H9 (cell line): ENCODE measurements at regions not wholly inside any gene's neighbourhood (a gene's known extent, or its start where the extent isn't known, plus 50 kb on each side); places are given as distances from the start of the nearest gene placed in this dataset.

Source experiments
- DNase-seq: peaks from one replicate; pipeline ENCODE4 v3.0.0-alpha.2; 2017
- H2AFZ ChIP-seq: one replicate; pipeline ENCODE4 v1.6.1; 2013; ENCODE audit warnings: mild to moderate bottlenecking, low read length, control low read depth, moderate library complexity
- H2AK5ac ChIP-seq: 2 replicates; pipeline ENCODE4 v1.6.1; 2013; ENCODE audit warnings: low read length, control low read depth, mixed read lengths; ENCODE audit not compliant: insufficient read length
- H2BK120ac ChIP-seq: one replicate; pipeline ENCODE4 v1.6.1; 2013; ENCODE audit warnings: low read depth, mild to moderate bottlenecking, low read length, control low read depth, inconsistent platforms; ENCODE audit not compliant: poor library complexity, severe bottlenecking
- H2BK12ac ChIP-seq: 2 replicates; pipeline ENCODE4 v1.6.1; 2013; ENCODE audit warnings: low read length, control low read depth, mixed read lengths, low read depth; ENCODE audit not compliant: insufficient read length
- H2BK15ac ChIP-seq: 2 replicates; pipeline ENCODE4 v1.6.1; 2013; ENCODE audit warnings: low read depth, low read length, control low read depth
- H2BK20ac ChIP-seq: one replicate; pipeline ENCODE4 v1.6.1; 2013; ENCODE audit warnings: low read depth, mild to moderate bottlenecking, low read length, control low read depth, inconsistent platforms; ENCODE audit not compliant: poor library complexity, severe bottlenecking
- H2BK5ac ChIP-seq: 2 replicates; pipeline ENCODE4 v1.6.1; 2013; ENCODE audit warnings: low read length, control low read depth, mixed read lengths; ENCODE audit not compliant: insufficient read length
- H3K14ac ChIP-seq: 2 replicates; pipeline ENCODE4 v1.6.1; 2013; ENCODE audit warnings: low read length, control low read depth; ENCODE audit not compliant: insufficient read depth
- H3K18ac ChIP-seq: 2 replicates; pipeline ENCODE4 v1.6.1; 2013; ENCODE audit warnings: low read depth, mild to moderate bottlenecking, mixed read lengths, low read length, control low read depth; ENCODE audit not compliant: insufficient read length
- H3K23ac ChIP-seq: 2 replicates; pipeline ENCODE4 v1.6.1; 2013; ENCODE audit warnings: low read length, control low read depth, mixed read lengths, low read depth; ENCODE audit not compliant: insufficient read length
- H3K23me2 ChIP-seq: 2 replicates; pipeline ENCODE4 v1.6.1; 2013; ENCODE audit warnings: low read depth, mild to moderate bottlenecking, mixed read lengths, low read length, control low read depth; ENCODE audit not compliant: insufficient read length, poor library complexity, severe bottlenecking
- H3K27ac ChIP-seq: 2 replicates; pipeline ENCODE4 v1.5.1; 2013; ENCODE audit warnings: low read length, control low read depth, mixed read lengths, low read depth; ENCODE audit not compliant: insufficient read length
- H3K27me3 ChIP-seq: 2 replicates; pipeline ENCODE4 v1.6.1; 2013; ENCODE audit warnings: low read length, control low read depth, inconsistent platforms; ENCODE audit not compliant: insufficient read depth
- H3K4ac ChIP-seq: 2 replicates; pipeline ENCODE4 v1.6.1; 2013; ENCODE audit warnings: low read depth, mild to moderate bottlenecking, control low read depth, inconsistent platforms, low read length, moderate library complexity
- H3K4me1 ChIP-seq: 2 replicates; pipeline ENCODE4 v1.6.1; 2013; ENCODE audit warnings: low read length, control low read depth, inconsistent platforms; ENCODE audit not compliant: insufficient read depth
- H3K4me2 ChIP-seq: 2 replicates; pipeline ENCODE4 v1.6.1; 2013; ENCODE audit warnings: low read length, control low read depth, mixed read lengths; ENCODE audit not compliant: insufficient read length, insufficient read depth
- H3K56ac ChIP-seq: 2 replicates; pipeline ENCODE4 v1.6.1; 2013; ENCODE audit warnings: low read depth, mild to moderate bottlenecking, mixed read lengths, low read length, control low read depth; ENCODE audit not compliant: insufficient read length
- H3K79me1 ChIP-seq: 2 replicates; pipeline ENCODE4 v1.6.1; 2013; ENCODE audit warnings: low read depth, mild to moderate bottlenecking, moderate library complexity, low read length, control low read depth, inconsistent platforms; ENCODE audit not compliant: insufficient read depth, poor library complexity, severe bottlenecking
- H3K79me2 ChIP-seq: 2 replicates; pipeline ENCODE4 v1.6.1; 2013; ENCODE audit warnings: low read length, control low read depth, inconsistent platforms; ENCODE audit not compliant: insufficient read depth
- H3K9ac ChIP-seq: 2 replicates; pipeline ENCODE4 v1.6.1; 2013; ENCODE audit warnings: low read length, control low read depth, mixed read lengths; ENCODE audit not compliant: insufficient read length; ENCODE audit errors: extremely low read depth
- H3K9me3 ChIP-seq: one replicate; pipeline ENCODE4 v1.6.1; 2013; ENCODE audit warnings: low read depth, low read length, inconsistent platforms; ENCODE audit not compliant: control insufficient read depth
- H3T11ph ChIP-seq: one replicate; pipeline ENCODE4 v1.6.1; 2013; ENCODE audit warnings: mild to moderate bottlenecking, low read length, control low read depth, inconsistent platforms
- H4K20me1 ChIP-seq: one replicate; pipeline ENCODE4 v1.6.1; 2013; ENCODE audit not compliant: control insufficient read depth, insufficient read length, insufficient read depth
- H4K5ac ChIP-seq: 2 replicates; pipeline ENCODE4 v1.6.1; 2013; ENCODE audit warnings: low read depth, mild to moderate bottlenecking, mixed read lengths, low read length, control low read depth; ENCODE audit not compliant: insufficient read length
- H4K8ac ChIP-seq: replicated peaks from 2 replicates; pipeline ENCODE4 v1.6.1; 2013; ENCODE audit warnings: low read length, control low read depth, mixed read lengths, low read depth; ENCODE audit not compliant: insufficient read length
- H4K91ac ChIP-seq: 2 replicates; pipeline ENCODE4 v1.6.1; 2013; ENCODE audit warnings: low read depth, mild to moderate bottlenecking, moderate library complexity, mixed read lengths, low read length, control low read depth; ENCODE audit not compliant: insufficient read length
- H3K27ac Mint-ChIP-seq, 3 experiments: 2 replicates in 2 of 3; 3 replicates in 1 of 3; pipeline ENCODE4 v1.8.0; 2020 to 2021; ENCODE audit warnings: mixed read lengths in 3 of 3, mild to moderate bottlenecking in 1 of 3, moderate library complexity in 1 of 3
- H3K27me3 Mint-ChIP-seq: 2 replicates; pipeline ENCODE4 v1.8.0; 2021; ENCODE audit warnings: low read depth, mild to moderate bottlenecking, moderate library complexity, mixed read lengths
- H3K36me3 Mint-ChIP-seq, 3 experiments: 2 replicates in 2 of 3; 3 replicates in 1 of 3; pipeline ENCODE4 v1.8.0; 2020 to 2021; ENCODE audit warnings: low read depth in 3 of 3, mixed read lengths in 3 of 3; ENCODE audit not compliant: insufficient read depth in 1 of 3
- H3K4me1 Mint-ChIP-seq, 2 experiments: 2 replicates each; pipeline ENCODE4 v1.8.0; 2020; ENCODE audit warnings: mixed read lengths in 2 of 2
- H3K4me3 Mint-ChIP-seq, 2 experiments: 2 replicates in 1 of 2; 3 replicates in 1 of 2; pipeline ENCODE4 v1.8.0; 2020 to 2021; ENCODE audit warnings: mild to moderate bottlenecking in 2 of 2, mixed read lengths in 2 of 2, moderate library complexity in 1 of 2
- H3K9me3 Mint-ChIP-seq, 2 experiments: 2 replicates in 1 of 2; 3 replicates in 1 of 2; pipeline ENCODE4 v1.8.0; 2020; ENCODE audit warnings: mild to moderate bottlenecking in 2 of 2, mixed read lengths in 2 of 2, moderate library complexity in 1 of 2
- CTCF ChIP-seq: fragments of 200-600 bp; sonication (generic); conservative IDR thresholded peaks from 3 replicates; pipeline ENCODE4 v1.8.0; 2021; ENCODE audit warnings: antibody characterized with exemption, mild to moderate bottlenecking
- WGBS: extraction: QIAGEN DNeasy Blood & Tissue Kit; methylation state at CpG from one replicate; pipeline ENCODE4 v1.1.7; 2013; ENCODE audit warnings: missing lambda C conversion rate, low lambda C conversion rate, mixed read lengths; ENCODE audit not compliant: insufficient read length; ENCODE audit errors: extremely low coverage; 5-methylcytosine and 5-hydroxymethylcytosine counted together

GRCh38 chr13:88674841-88675240 lies 1003.7 kb downstream of the SLITRK5 start:
- Histone ChIP-seq H2BK120ac (no peak overlapping the region), H3K27me3 (no peaks in the 10 kb centered on the region), H2BK15ac (no peak overlapping the region), H2BK20ac (no peak overlapping the region), H4K5ac (no peak overlapping the region), H2BK5ac (no peak overlapping the region), H4K20me1 (no peaks in the 10 kb centered on the region), H4K8ac (no peak overlapping the region), H4K91ac (no peak overlapping the region), H3K23ac (no peak overlapping the region), H2AK5ac (no peak overlapping the region), H3K18ac (no peak overlapping the region), H3K9ac (no peak overlapping the region), H3K4ac (no peak overlapping the region), H3K23me2 (no peaks in the 10 kb centered on the region), H2AFZ (no peak overlapping the region), H3K79me2 (no peaks in the 10 kb centered on the region), H3T11ph (no peak overlapping the region), H3K4me1 (no peaks in the 10 kb centered on the region), H3K27ac (no peak overlapping the region), H3K4me2 (no peak overlapping the region), H3K9me3 (no peaks in the 10 kb centered on the region), H3K79me1 (no peaks in the 10 kb centered on the region), H3K14ac (no peak overlapping the region), H2BK12ac (no peak overlapping the region), H3K56ac (no peak overlapping the region)
- no peak overlapping the region for H3K27ac Mint-ChIP-seq
- H3K27me3 Mint-ChIP-seq, result no peaks in the 10 kb centered on the region
- no peak for TF ChIP-seq CTCF
- no peak overlapping the region for H3K4me3 Mint-ChIP-seq
- H3K4me1 Mint-ChIP-seq, result no peaks in the 10 kb centered on the region
- WGBS, result no CpG with 5 or more reads among the region's 2 CpGs
- no peak for DNase-seq
- H3K9me3 Mint-ChIP-seq, result no peaks in the 10 kb centered on the region; a peak in 1 of 5 replicates
- H3K36me3 Mint-ChIP-seq, result no peaks in the 10 kb centered on the region
